GM12872 (cell line): ENCODE measurements at regions not wholly inside any gene's neighbourhood (a gene's known extent, or its start where the extent isn't known, plus 50 kb on each side); places are given as distances from the start of the nearest gene placed in this dataset.

Source experiments
- CTCF ChIP-seq: IDR thresholded peaks from 3 replicates; pipeline ENCODE4 v1.5.1; 2011; ENCODE audit warnings: low read depth, mild to moderate bottlenecking, low read length, moderate library complexity; ENCODE audit not compliant: insufficient read depth

GRCh38 chr15:59923508-59923907, 80.6 kb upstream of the FOXB1 start:
- TF ChIP-seq CTCF: no peak

GRCh38 chr15:59918994-59919951, 84.8 kb upstream of the FOXB1 start:
- TF ChIP-seq CTCF: no peak

GRCh38 chr15:59917504-59918157, 86.5 kb upstream of the FOXB1 start:
- peak; percentile 71 for TF ChIP-seq CTCF

- TF ChIP-seq CTCF: no peak
Measured at GRCh38 chr15:59906046-59906445, 98.1 kb upstream of the FOXB1 start.

GRCh38 chr15:59905176-59905575, 98.9 kb upstream of the FOXB1 start:
- TF ChIP-seq CTCF: no peak

- no peak for TF ChIP-seq CTCF
Measured at GRCh38 chr15:59904450-59905135, 99.5 kb upstream of the FOXB1 start.

GRCh38 chr15:59896663-59897074, 107.4 kb upstream of the FOXB1 start:
- no peak for TF ChIP-seq CTCF
